ENCODE measurements at regions not wholly inside any gene's neighbourhood (a gene's known extent, or its start where the extent isn't known, plus 50 kb on each side); places are given as distances from the start of the nearest gene placed in this dataset.

- dilution Hi-C loops (cut with HindIII; ENCODE audit: low sequenced_read_pairs, unreplicated experiment) = no loop called here
- no peak overlapping the region for H4K5ac ChIP-seq (ENCODE audit: low read depth, low read length)
- H3K9me3 ChIP-seq (ENCODE audit: control insufficient read depth, insufficient read depth, low read length) = no peaks in the 10 kb centered on the region
- H3K9me1 ChIP-seq (ENCODE audit: insufficient read depth, low read length) = no peaks in the 10 kb centered on the region; the same call in 1 of the 2 replicates
- ChIA-PET POLR2A (ENCODE audit: unreplicated experiment) (no interaction called here), CTCF (interaction anchor here (0.6 kb wide), 1 partner anchor 187 kb away, joined by 4 read pairs; no protein-coding TSS in a partner anchor)
- no peak overlapping the region for H2AK9ac ChIP-seq (replicated peaks; ENCODE audit: low read depth, low read length, poor library complexity)
- no peaks in the 10 kb centered on the region for H3K36me3 ChIP-seq (ENCODE audit: control insufficient read depth, insufficient read depth, low read length)
- in situ Hi-C loops (cut with MboI; ENCODE audit: low sequenced_read_pairs) = no loop called here
- no TSS peak for BruUV-seq (replicated peaks)
- no peak overlapping the region for H3K4me3 ChIP-seq (ENCODE audit: insufficient read depth, low read depth, low read length)
- no peak overlapping the region for H3K4me2 ChIP-seq (ENCODE audit: low read depth, low read length)
- H3K18ac ChIP-seq (ENCODE audit: low read depth, low read length) = no peak overlapping the region
- peaks cover 3% of the 10 kb centered on the region; the same call in 1 of the 2 replicates for H3K4me1 ChIP-seq (ENCODE audit: control insufficient read depth, insufficient read depth, low read length)
- DNase-seq (no peak), ATAC-seq (ENCODE audit: low read depth) (no peak)
- H2BK120ac ChIP-seq (ENCODE audit: low read depth, low read length) = no peak overlapping the region
- H2AK5ac ChIP-seq (ENCODE audit: low read depth, low read length) = no peak overlapping the region
- no peaks in the 10 kb centered on the region for H3K79me1 ChIP-seq (ENCODE audit: low read depth in 1 of 2, low read length in 2 of 2)
- H2BK15ac ChIP-seq (ENCODE audit: low read depth, low read length) = no peak overlapping the region
- H4K20me1 ChIP-seq (ENCODE audit: insufficient read depth, low read length) = no peaks in the 10 kb centered on the region
- no peak overlapping the region for H2AFZ ChIP-seq (replicated peaks; ENCODE audit: low read length, poor library complexity)
- no peak overlapping the region for H2BK20ac ChIP-seq (ENCODE audit: low read depth, low read length)
- H2BK5ac ChIP-seq (ENCODE audit: low read depth, low read length, poor library complexity, severe bottlenecking) = no peak overlapping the region
- H3K23ac ChIP-seq (ENCODE audit: low read depth, low read length) = no peak overlapping the region
- H3K9ac ChIP-seq (ENCODE audit: low read depth, low read length) = no peak overlapping the region
- WGBS, 2 experiments (ENCODE audit: extremely low coverage in 2 of 2, insufficient read length in 1 of 2) = no CpG with 5 or more reads among the region's 3 CpGs
- no peaks in the 10 kb centered on the region for H3K27me3 ChIP-seq (ENCODE audit: control insufficient read depth, insufficient read depth, low read length)
- H4K91ac ChIP-seq (ENCODE audit: insufficient read depth, low read depth, low read length) = no peak overlapping the region
- H4K8ac ChIP-seq (ENCODE audit: low read depth in 2 of 2, low read length in 2 of 2) = no peak overlapping the region
- H3K4ac ChIP-seq (ENCODE audit: low read depth, low read length) = no peak overlapping the region
- no peak overlapping the region for H3K14ac ChIP-seq (replicated peaks; ENCODE audit: low read depth, low read length)
- no peak for TF ChIP-seq CTCF (conservative IDR thresholded peaks at IDR 0.05; ENCODE audit: low read depth, low read length)
- TF ChIP-seq FOS (IDR thresholded peaks at IDR 0.05; ENCODE audit: low read depth, low read length) = no peak
- no peak for TF ChIP-seq CHD1 (IDR thresholded peaks at IDR 0.05; ENCODE audit: low read depth, low read length)
- no peak for TF ChIP-seq MXI1 (IDR thresholded peaks at IDR 0.05; ENCODE audit: borderline replicate concordance, low read depth, low read length)
- TF ChIP-seq RCOR1 (IDR thresholded peaks at IDR 0.05; ENCODE audit: insufficient replicate concordance, low read length) = no peak
- TF ChIP-seq, protein P1, sequence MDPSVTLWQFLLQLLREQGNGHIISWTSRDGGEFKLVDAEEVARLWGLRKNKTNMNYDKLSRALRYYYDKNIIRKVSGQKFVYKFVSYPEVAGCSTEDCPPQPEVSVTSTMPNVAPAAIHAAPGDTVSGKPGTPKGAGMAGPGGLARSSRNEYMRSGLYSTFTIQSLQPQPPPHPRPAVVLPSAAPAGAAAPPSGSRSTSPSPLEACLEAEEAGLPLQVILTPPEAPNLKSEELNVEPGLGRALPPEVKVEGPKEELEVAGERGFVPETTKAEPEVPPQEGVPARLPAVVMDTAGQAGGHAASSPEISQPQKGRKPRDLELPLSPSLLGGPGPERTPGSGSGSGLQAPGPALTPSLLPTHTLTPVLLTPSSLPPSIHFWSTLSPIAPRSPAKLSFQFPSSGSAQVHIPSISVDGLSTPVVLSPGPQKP (IDR thresholded peaks at IDR 0.05; ENCODE audit: borderline replicate concordance, low read depth, low read length) = no peak
- TF ChIP-seq RAD21 (IDR thresholded peaks at IDR 0.05; ENCODE audit: low read length) = no peak
- TF ChIP-seq USF2 (IDR thresholded peaks at IDR 0.05; ENCODE audit: low read depth, low read length) = no peak
- TF ChIP-seq NFE2L2 (IDR thresholded peaks at IDR 0.05; ENCODE audit: low read depth, low read length) = no peak
- TF ChIP-seq RFX5 (IDR thresholded peaks at IDR 0.05; ENCODE audit: low read depth, low read length) = no peak
- TF ChIP-seq MAZ (IDR thresholded peaks at IDR 0.05; ENCODE audit: borderline replicate concordance, low read depth, low read length) = no peak
- TF ChIP-seq SMC3 (IDR thresholded peaks at IDR 0.05; ENCODE audit: low read depth, low read length) = no peak
- TF ChIP-seq POLR2A (IDR thresholded peaks at IDR 0.05; ENCODE audit: low read depth, low read length) = no peak
- TF ChIP-seq BHLHE40 (IDR thresholded peaks at IDR 0.05; ENCODE audit: low read depth, low read length) = no peak
- no peak for TF ChIP-seq CEBPB (IDR thresholded peaks at IDR 0.05; ENCODE audit: low read depth, low read length)
- TF ChIP-seq MAFK (IDR thresholded peaks at IDR 0.05; ENCODE audit: low read depth, low read length) = no peak
- intact Hi-C loops (cut with micrococcal nuclease) = no loop called here
- no peak overlapping the region for H3K56ac ChIP-seq (ENCODE audit: extremely low read depth, insufficient read depth, low read length)
- H3K27ac ChIP-seq (ENCODE audit: insufficient read depth, low read length) = no peak overlapping the region
Measured at GRCh38 chr14:65345266-65345665, 67.3 kb upstream of the FUT8 start.

Measured in IMR-90 (cell line).